HCT116 (cell line): ENCODE measurements at regions not wholly inside any gene's neighbourhood (a gene's known extent, or its start where the extent isn't known, plus 50 kb on each side); places are given as distances from the start of the nearest gene placed in this dataset.

Experiments
- ATAC-seq: fragments of 200-7000 bp; cut with Tn5 transposase; 2 replicates; pipeline ENCODE4 v1.9.1; 2020; ENCODE audit warnings: mild to moderate bottlenecking, moderate library complexity
- BruUV-seq: library from RNA; stranded (reverse); fragments of 400-500 nt; replicated peaks from 2 replicates; lab custom pipeline; 2021; lab: Mats Ljungman, UMichigan
- CTCF ChIA-PET: fragments of 300-600 bp; sonication (Branson Sonifier 250); formaldehyde crosslinking; loops from one replicate; lab custom pipeline; 2021; ENCODE audit warnings: antibody characterized with exemption; lab: Charles Lee
- POLR2A ChIA-PET: fragments of 300-600, 350-600 bp; sonication (Branson Sonifier 250); formaldehyde crosslinking; loops from one replicate; lab custom pipeline; 2021; ENCODE audit warnings: antibody characterized with exemption; lab: Charles Lee
- RAD21 ChIA-PET, 2 experiments: fragments of 300-600 bp; sonication (Branson Sonifier 250); formaldehyde crosslinking; loops; one replicate each; lab custom pipeline; 2023; ENCODE audit warnings: low total read pairs in 2 of 2; ENCODE audit not compliant: uncharacterized antibody in 2 of 2, unreplicated experiment in 2 of 2, low non-redundant PET in 1 of 2; lab: Charles Lee
- DNase-seq: peaks from one replicate; pipeline ENCODE4 v3.0.0-alpha.2; 2010; ENCODE audit warnings: low read depth, low spot score
- H2AFZ ChIP-seq: fragments of 200-600 bp; shearing (Covaris generic), sonication (generic); 2 replicates; pipeline ENCODE4 v1.6.1; 2017; ENCODE audit warnings: low read depth, mixed run types, mixed read lengths, antibody characterized with exemption, low read length; ENCODE audit not compliant: poor library complexity, severe bottlenecking
- H3K27ac ChIP-seq: 2 replicates; pipeline ENCODE4 v1.5.1; 2012; ENCODE audit warnings: low read depth, low read length
- H3K27me3 ChIP-seq: fragments of 200-600 bp; sonication (generic); 2 replicates; pipeline ENCODE4 v1.6.1; 2016; ENCODE audit warnings: mixed run types, low read length, mixed read lengths; ENCODE audit not compliant: insufficient read depth
- H3K36me3 ChIP-seq, 2 experiments: fragments of 200-500 bp in 1 of 2; fragments of 200-600 bp in 1 of 2; sonication (Bioruptor generic) in 1 of 2; sonication (generic) in 1 of 2; 2 replicates each; pipeline versions ENCODE4 v1.5.1 to v1.6.1; 2014 to 2016; ENCODE audit warnings: low read length in 2 of 2, inconsistent platforms in 1 of 2, mixed read lengths in 1 of 2, mixed run types in 1 of 2; ENCODE audit not compliant: insufficient read depth in 2 of 2, control insufficient read depth in 1 of 2
- H3K4me1 ChIP-seq, 2 experiments: fragments of 200-600 bp in 1 of 2; sonication (generic) in 1 of 2; 2 replicates each; pipeline versions ENCODE4 v1.5.1 to v1.6.1; 2012 to 2017; ENCODE audit warnings: low read length in 2 of 2, inconsistent platforms in 1 of 2, mild to moderate bottlenecking in 1 of 2, mixed read lengths in 1 of 2, mixed run types in 1 of 2, moderate library complexity in 1 of 2; ENCODE audit not compliant: insufficient read depth in 2 of 2, control insufficient read depth in 1 of 2
- H3K4me2 ChIP-seq: fragments of 200-600 bp; sonication (generic); 2 replicates; pipeline ENCODE4 v1.6.1; 2017; ENCODE audit warnings: mixed run types, low read length, mixed read lengths
- H3K4me3 ChIP-seq, 2 experiments: fragments of 200-600 bp in 1 of 2; sonication (generic) in 1 of 2; replicated peaks in 1 of 2; 2 replicates each; pipeline ENCODE4 v1.5.1; 2011 to 2016; ENCODE audit warnings: low read length in 2 of 2, control low read depth in 1 of 2, low read depth in 1 of 2, mild to moderate bottlenecking in 1 of 2, mixed read lengths in 1 of 2, mixed run types in 1 of 2
- H3K79me2 ChIP-seq: fragments of 200-600 bp; sonication (generic); 2 replicates; pipeline ENCODE4 v1.6.1; 2017; ENCODE audit warnings: mild to moderate bottlenecking, mixed run types, low read length, moderate library complexity, mixed read lengths; ENCODE audit not compliant: insufficient read depth
- H3K9ac ChIP-seq: fragments of 200-600 bp; sonication (generic); 2 replicates; pipeline ENCODE4 v1.6.1; 2016; ENCODE audit warnings: low read length, mixed read lengths
- H3K9me2 ChIP-seq: fragments of 200-600 bp; sonication (generic), shearing (Covaris generic); 2 replicates; pipeline ENCODE4 v1.6.1; 2017; ENCODE audit warnings: mixed run types, mild to moderate bottlenecking, moderate library complexity; ENCODE audit not compliant: insufficient read depth
- H3K9me3 ChIP-seq, 2 experiments: fragments of 200-500 bp in 1 of 2; fragments of 200-600 bp in 1 of 2; sonication (Bioruptor generic) in 1 of 2; sonication (generic) in 1 of 2; 2 replicates each; pipeline ENCODE4 v1.6.1; 2014 to 2017; ENCODE audit warnings: low read length in 2 of 2, mixed read lengths in 2 of 2, inconsistent platforms in 1 of 2, low read depth in 1 of 2, mild to moderate bottlenecking in 1 of 2, mixed run types in 1 of 2, moderate library complexity in 1 of 2; ENCODE audit not compliant: control insufficient read depth in 1 of 2, insufficient read depth in 1 of 2
- H4K20me1 ChIP-seq: fragments of 200-600 bp; sonication (generic), shearing (Covaris generic); 2 replicates; pipeline ENCODE4 v1.6.1; 2017; ENCODE audit warnings: mixed run types, mild to moderate bottlenecking, moderate library complexity; ENCODE audit not compliant: insufficient read depth
- EGR1 ChIP-seq: IDR thresholded peaks from 2 replicates; pipeline ENCODE4 v1.6.1; 2012; ENCODE audit warnings: low read depth
- FOSL1 ChIP-seq: IDR thresholded peaks from 2 replicates; pipeline ENCODE4 v1.6.1; 2012; ENCODE audit warnings: low read depth
- RAD21 ChIP-seq: IDR thresholded peaks from 2 replicates; pipeline ENCODE4 v1.6.1; 2012; ENCODE audit warnings: low read depth, mild to moderate bottlenecking
- YY1 ChIP-seq: IDR thresholded peaks from 2 replicates; pipeline ENCODE4 v1.6.1; 2011; ENCODE audit warnings: low read length, low read depth, moderate library complexity, mild to moderate bottlenecking; ENCODE audit not compliant: insufficient replicate concordance; ENCODE audit errors: extremely low read depth
- ZFX ChIP-seq: fragments of 450-650 bp; IDR thresholded peaks from 2 replicates; pipeline ENCODE4 v1.6.1; 2017
- ZNF274 ChIP-seq: fragments of 200-500 bp; sonication (Bioruptor generic); IDR thresholded peaks from 2 replicates; pipeline ENCODE4 v1.6.1; 2014; ENCODE audit warnings: mild to moderate bottlenecking, low read depth, low read length, inconsistent platforms
- intact Hi-C: fragments of 100-400 bp; cut with micrococcal nuclease; formaldehyde crosslinking; loops from 2 replicates; pipeline ENCODE4 v1.10.0; 2022
- TF ChIP-seq, protein P1 (sequence below), 3 experiments: fragments of 200-600 bp in 1 of 3; sonication (generic) in 1 of 3; IDR thresholded peaks in 2 of 3; conservative IDR thresholded peaks in 1 of 3; 2 replicates each; pipeline ENCODE4 v1.5.1; 2012 to 2017; ENCODE audit warnings: low read depth in 2 of 3, low read length in 2 of 3, antibody characterized with exemption in 1 of 3, borderline replicate concordance in 1 of 3, control low read depth in 1 of 3, mild to moderate bottlenecking in 1 of 3, mixed read lengths in 1 of 3, mixed run types in 1 of 3, moderate library complexity in 1 of 3; ENCODE audit not compliant: insufficient read depth in 1 of 3
- TF ChIP-seq, protein P2 (sequence below): IDR thresholded peaks from 2 replicates; pipeline ENCODE4 v1.6.1; 2011; ENCODE audit warnings: mild to moderate bottlenecking, low read length, moderate library complexity; ENCODE audit not compliant: insufficient replicate concordance; ENCODE audit errors: extremely low read depth

GRCh38 chr2:122873951-122874350 lies 1118.5 kb downstream of the TSN start:
- ChIA-PET RAD21 (no interaction called here), POLR2A (no interaction called here), CTCF (no interaction called here)
- TF ChIP-seq ZFX (no peak), YY1 (no peak), FOSL1 (no peak), ZNF274 (no peak), RAD21 (no peak), EGR1 (no peak)
- TF ChIP-seq, protein P1, sequence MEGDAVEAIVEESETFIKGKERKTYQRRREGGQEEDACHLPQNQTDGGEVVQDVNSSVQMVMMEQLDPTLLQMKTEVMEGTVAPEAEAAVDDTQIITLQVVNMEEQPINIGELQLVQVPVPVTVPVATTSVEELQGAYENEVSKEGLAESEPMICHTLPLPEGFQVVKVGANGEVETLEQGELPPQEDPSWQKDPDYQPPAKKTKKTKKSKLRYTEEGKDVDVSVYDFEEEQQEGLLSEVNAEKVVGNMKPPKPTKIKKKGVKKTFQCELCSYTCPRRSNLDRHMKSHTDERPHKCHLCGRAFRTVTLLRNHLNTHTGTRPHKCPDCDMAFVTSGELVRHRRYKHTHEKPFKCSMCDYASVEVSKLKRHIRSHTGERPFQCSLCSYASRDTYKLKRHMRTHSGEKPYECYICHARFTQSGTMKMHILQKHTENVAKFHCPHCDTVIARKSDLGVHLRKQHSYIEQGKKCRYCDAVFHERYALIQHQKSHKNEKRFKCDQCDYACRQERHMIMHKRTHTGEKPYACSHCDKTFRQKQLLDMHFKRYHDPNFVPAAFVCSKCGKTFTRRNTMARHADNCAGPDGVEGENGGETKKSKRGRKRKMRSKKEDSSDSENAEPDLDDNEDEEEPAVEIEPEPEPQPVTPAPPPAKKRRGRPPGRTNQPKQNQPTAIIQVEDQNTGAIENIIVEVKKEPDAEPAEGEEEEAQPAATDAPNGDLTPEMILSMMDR (IDR thresholded peaks at IDR 0.05 in 2 of 3, conservative IDR thresholded peaks at IDR 0.05 in 1 of 3; ENCODE audit: borderline replicate concordance in 1 of 3, insufficient read depth in 1 of 3, low read depth in 2 of 3, low read length in 2 of 3): no peak
- TF ChIP-seq, protein P2, sequence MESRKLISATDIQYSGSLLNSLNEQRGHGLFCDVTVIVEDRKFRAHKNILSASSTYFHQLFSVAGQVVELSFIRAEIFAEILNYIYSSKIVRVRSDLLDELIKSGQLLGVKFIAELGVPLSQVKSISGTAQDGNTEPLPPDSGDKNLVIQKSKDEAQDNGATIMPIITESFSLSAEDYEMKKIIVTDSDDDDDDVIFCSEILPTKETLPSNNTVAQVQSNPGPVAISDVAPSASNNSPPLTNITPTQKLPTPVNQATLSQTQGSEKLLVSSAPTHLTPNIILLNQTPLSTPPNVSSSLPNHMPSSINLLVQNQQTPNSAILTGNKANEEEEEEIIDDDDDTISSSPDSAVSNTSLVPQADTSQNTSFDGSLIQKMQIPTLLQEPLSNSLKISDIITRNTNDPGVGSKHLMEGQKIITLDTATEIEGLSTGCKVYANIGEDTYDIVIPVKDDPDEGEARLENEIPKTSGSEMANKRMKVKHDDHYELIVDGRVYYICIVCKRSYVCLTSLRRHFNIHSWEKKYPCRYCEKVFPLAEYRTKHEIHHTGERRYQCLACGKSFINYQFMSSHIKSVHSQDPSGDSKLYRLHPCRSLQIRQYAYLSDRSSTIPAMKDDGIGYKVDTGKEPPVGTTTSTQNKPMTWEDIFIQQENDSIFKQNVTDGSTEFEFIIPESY: no peak
- Histone ChIP-seq H3K36me3 (no peaks in the 10 kb centered on the region), H3K9ac (no peak overlapping the region), H3K9me3 (peaks cover 4 to 11% of the 10 kb centered on the region in 2 experiments; a peak in 1 of 4 replicates), H3K4me2 (no peak overlapping the region), H4K20me1 (no peaks in the 10 kb centered on the region), H3K9me2 (no peaks in the 10 kb centered on the region), H2AFZ (no peak overlapping the region), H3K27me3 (no peaks in the 10 kb centered on the region), H3K4me3 (no peak overlapping the region), H3K79me2 (no peaks in the 10 kb centered on the region), H3K27ac (no peak overlapping the region), H3K4me1 (no peaks in the 10 kb centered on the region)
- DNase-seq: no peak
- intact Hi-C loops: no loop called here
- no peak for ATAC-seq
- BruUV-seq: no TSS peak
